Panc1 (cell line): ENCODE measurements at regions not wholly inside any gene's neighbourhood (a gene's known extent, or its start where the extent isn't known, plus 50 kb on each side); places are given as distances from the start of the nearest gene placed in this dataset.

Experiments used
- ATAC-seq: fragments of 200-7000 bp; cut with Tn5 transposase; 2 replicates; pipeline ENCODE4 v1.9.1; 2020; ENCODE audit warnings: mild to moderate bottlenecking, moderate library complexity
- BruUV-seq: library from RNA; stranded (reverse); fragments of 400-500 nt; replicated peaks from 2 replicates; lab custom pipeline; 2021; lab: Mats Ljungman, UMichigan
- CTCF ChIA-PET: fragments of 300-600 bp; sonication (Branson Sonifier 250); formaldehyde crosslinking; loops from one replicate; lab custom pipeline; 2022; ENCODE audit warnings: antibody characterized with exemption; lab: Charles Lee
- POLR2A ChIA-PET: fragments of 300-600 bp; sonication (Branson Sonifier 250); formaldehyde crosslinking; loops from one replicate; lab custom pipeline; 2022; ENCODE audit warnings: antibody characterized with exemption; lab: Charles Lee
- DNase-seq: peaks from one replicate; pipeline ENCODE4 v3.0.0-alpha.2; 2010; ENCODE audit warnings: low read depth, low spot score
- H3K27ac ChIP-seq: 2 replicates; pipeline ENCODE4 v1.5.1; 2011; ENCODE audit warnings: mild to moderate bottlenecking, low read length, inconsistent platforms
- H3K27me3 ChIP-seq: fragments of 200-500 bp; sonication (Bioruptor generic); 2 replicates; pipeline ENCODE4 v1.6.0; 2014; ENCODE audit warnings: low read length, inconsistent platforms; ENCODE audit not compliant: control insufficient read depth, insufficient read depth
- H3K36me3 ChIP-seq: fragments of 200-500 bp; sonication (Bioruptor generic); 2 replicates; pipeline ENCODE4 v1.5.1; 2014; ENCODE audit warnings: inconsistent platforms, mild to moderate bottlenecking, low read length, moderate library complexity; ENCODE audit not compliant: control insufficient read depth, insufficient read depth
- H3K4me1 ChIP-seq: 2 replicates; pipeline ENCODE4 v1.5.1; 2011; ENCODE audit warnings: inconsistent platforms, mild to moderate bottlenecking, low read length, moderate library complexity; ENCODE audit not compliant: control insufficient read depth, insufficient read depth
- H3K4me3 ChIP-seq, 2 experiments: 2 replicates each; pipeline ENCODE4 v1.5.1; 2011 to 2012; ENCODE audit warnings: low read depth in 2 of 2, low read length in 2 of 2, mild to moderate bottlenecking in 2 of 2, inconsistent platforms in 1 of 2, moderate library complexity in 1 of 2
- H3K9me3 ChIP-seq: fragments of 200-500 bp; sonication (Bioruptor generic); 2 replicates; pipeline ENCODE4 v1.5.1; 2014; ENCODE audit warnings: low read depth, mild to moderate bottlenecking, inconsistent platforms, low read length, moderate library complexity; ENCODE audit not compliant: control insufficient read depth, insufficient read depth
- CTCF ChIP-seq: fragments of 450-650 bp; IDR thresholded peaks from 2 replicates; pipeline ENCODE4 v1.5.1; 2017; ENCODE audit warnings: mild to moderate bottlenecking
- POLR2AphosphoS5 ChIP-seq: IDR thresholded peaks from 2 replicates; pipeline ENCODE4 v1.6.1; 2012; ENCODE audit warnings: mild to moderate bottlenecking, low read depth, low read length, moderate library complexity
- REST ChIP-seq, 2 experiments: IDR thresholded peaks; 2 replicates each; pipeline ENCODE4 v1.6.1; 2011 to 2012; ENCODE audit warnings: low read depth in 2 of 2, control low read depth in 1 of 2, low read length in 1 of 2, mild to moderate bottlenecking in 1 of 2, moderate library complexity in 1 of 2; ENCODE audit not compliant: insufficient read depth in 1 of 2
- SIN3A ChIP-seq: IDR thresholded peaks from 2 replicates; pipeline ENCODE4 v1.6.1; 2012; ENCODE audit warnings: low read depth, mild to moderate bottlenecking, low read length, moderate library complexity, borderline replicate concordance; ENCODE audit not compliant: insufficient read depth
- TCF7L2 ChIP-seq: IDR thresholded peaks from 2 replicates; pipeline ENCODE4 v1.6.1; 2011; ENCODE audit warnings: mild to moderate bottlenecking, low read depth, low read length, inconsistent platforms
- in situ Hi-C: cut with HindIII; loops from 2 replicates; pipeline ENCODE4 v1.10.0; 2016; ENCODE audit warnings: low sequenced_read_pairs, low pct_unique_long_range_greater_than_20kb
- intact Hi-C: fragments of 100-400 bp; cut with micrococcal nuclease; formaldehyde crosslinking; loops from one replicate; pipeline ENCODE4 v1.10.0; 2022; ENCODE audit not compliant: unreplicated experiment

- H3K27ac ChIP-seq, result no peak overlapping the region; the same call in 1 of the 2 replicates
- H3K36me3 ChIP-seq, result no peaks in the 10 kb centered on the region
- CTCF ChIA-PET, result no interaction called here
- DNase-seq (no peak), ATAC-seq (peak; percentile 84)
- TF ChIP-seq CTCF (no peak), TCF7L2 (no peak), REST (IDR thresholded peaks at IDR 0.05; ENCODE audit: insufficient read depth in 1 of 2, low read depth in 2 of 2, low read length in 1 of 2) (no peak), POLR2AphosphoS5 (no peak), SIN3A (no peak)
- POLR2A ChIA-PET, result no interaction called here
- no peaks in the 10 kb centered on the region for H3K27me3 ChIP-seq
- no TSS peak for BruUV-seq
- intact Hi-C loops, result no loop called here
- no peaks in the 10 kb centered on the region; the same call in 1 of the 2 replicates for H3K4me1 ChIP-seq
- no peaks in the 10 kb centered on the region for H3K9me3 ChIP-seq
- in situ Hi-C loops, result no loop called here
- no peak overlapping the region for H3K4me3 ChIP-seq
Observed at GRCh38 chr10:9198611-9199010, 1144.1 kb downstream of the GATA3 start.

GRCh38 chr10:9205558-9205957 lies 1151.1 kb downstream of the GATA3 start:
- CTCF ChIA-PET, result no interaction called here
- H3K27me3 ChIP-seq, result no peaks in the 10 kb centered on the region
- no TSS peak for BruUV-seq
- TF ChIP-seq TCF7L2, result no peak
- H3K4me3 ChIP-seq, result no peak overlapping the region
- POLR2A ChIA-PET, result no interaction called here
- no peak for DNase-seq
- no peak for ATAC-seq
- intact Hi-C loops (loop anchor here (5.0 kb wide), 1 partner anchor 1333 kb away; no protein-coding TSS in a partner anchor), in situ Hi-C loops (no loop called here)
- no peaks in the 10 kb centered on the region for H3K9me3 ChIP-seq
- no peaks in the 10 kb centered on the region; the same call in 1 of the 2 replicates for H3K4me1 ChIP-seq
- H3K36me3 ChIP-seq, result no peaks in the 10 kb centered on the region
- no peak overlapping the region for H3K27ac ChIP-seq

- in situ Hi-C loops, result no loop called here
- CTCF ChIA-PET, result interaction anchor here (0.5 kb wide), 1 partner anchor 782 kb away, joined by 6 read pairs; no protein-coding TSS in a partner anchor
- DNase-seq, result peak; percentile 62
- peak; percentile 73; the same call in 1 of the 2 replicates for ATAC-seq
- BruUV-seq, result no TSS peak
- Histone ChIP-seq H3K4me1 (no peaks in the 10 kb centered on the region; the same call in 1 of the 2 replicates), H3K27ac (no peak overlapping the region; the same call in 1 of the 2 replicates), H3K9me3 (no peaks in the 10 kb centered on the region), H3K4me3 (no peak overlapping the region), H3K27me3 (no peaks in the 10 kb centered on the region), H3K36me3 (no peaks in the 10 kb centered on the region)
- POLR2A ChIA-PET, result no interaction called here
- intact Hi-C loops, result loop anchor here (5.0 kb wide), 1 partner anchor 1337 kb away; no protein-coding TSS in a partner anchor
- TF ChIP-seq CTCF, result peak; percentile 78
- no peak for TF ChIP-seq REST (IDR thresholded peaks at IDR 0.05; ENCODE audit: insufficient read depth in 1 of 2, low read depth in 2 of 2, low read length in 1 of 2)
- no peak for TF ChIP-seq SIN3A
- TF ChIP-seq TCF7L2, result 0 out of 2 replicates have a peak, but pooled peaks have one; percentile 26
- TF ChIP-seq POLR2AphosphoS5, result no peak
Observed at GRCh38 chr10:9209105-9209798, 1154.8 kb downstream of the GATA3 start.
